Sigmoid colon (tissue), 6 donors: ENCODE measurements at regions not wholly inside any gene's neighbourhood (a gene's known extent, or its start where the extent isn't known, plus 50 kb on each side); places are given as distances from the start of the nearest gene placed in this dataset.

Source experiments
- DNase-seq: peaks from one replicate; pipeline ENCODE4 v3.0.0-alpha.2; 2019
- H3K27ac ChIP-seq, 4 donors: fragments of 200-600 bp; sonication (generic); one replicate each; pipeline ENCODE4 v1.5.1; 2016 to 2019; ENCODE audit warnings: mild to moderate bottlenecking in 1 of 4
- H3K27me3 ChIP-seq, 3 donors: fragments of 200-600 bp; sonication (generic); one replicate each; pipeline ENCODE4 v1.5.1; 2019; ENCODE audit warnings: mild to moderate bottlenecking in 1 of 3
- H3K36me3 ChIP-seq, 4 donors: fragments of 200-600 bp; sonication (generic); one replicate each; pipeline ENCODE4 v1.5.1; 2016 to 2019
- H3K4me1 ChIP-seq, 4 donors: fragments of 200-600 bp; sonication (generic); one replicate each; pipeline ENCODE4 v1.5.1; 2017 to 2019
- H3K4me3 ChIP-seq, 4 donors: fragments of 200-600 bp; sonication (generic); one replicate each; pipeline ENCODE4 v1.5.1; 2017 to 2019; ENCODE audit warnings: mild to moderate bottlenecking in 2 of 4, moderate library complexity in 1 of 4
- H3K9me3 ChIP-seq, 4 donors: fragments of 200-600 bp in 3 of 4; sonication (generic) in 3 of 4; one replicate each; pipeline versions ENCODE4 v1.5.1 to v1.6.1; 2013 to 2019
- CTCF ChIP-seq, 4 experiments: fragments of 450-650 bp in 3 of 4; fragments of 200-600 bp in 1 of 4; IDR thresholded peaks; one replicate each; pipeline ENCODE4 v1.5.1; 2016 to 2019; ENCODE audit warnings: antibody characterized with exemption in 4 of 4, mild to moderate bottlenecking in 3 of 4, moderate library complexity in 2 of 4
- EP300 ChIP-seq, 4 donors: sonication (generic); formaldehyde crosslinking; IDR thresholded peaks; one replicate each; pipeline ENCODE4 v1.6.1; 2017; ENCODE audit warnings: antibody characterized with exemption in 4 of 4
- POLR2A ChIP-seq, 2 donors: fragments of 450-650 bp; IDR thresholded peaks; one replicate each; pipeline ENCODE4 v1.6.1; 2016; ENCODE audit warnings: antibody characterized with exemption in 2 of 2, mild to moderate bottlenecking in 2 of 2, moderate library complexity in 2 of 2
- POLR2AphosphoS5 ChIP-seq, 4 donors: sonication (generic); formaldehyde crosslinking; IDR thresholded peaks; one replicate each; pipeline ENCODE4 v1.6.1; 2017; ENCODE audit warnings: antibody characterized with exemption in 4 of 4
- WGBS, 2 donors: extraction: QIAGEN DNeasy Blood & Tissue Kit; methylation state at CpG; one replicate each; pipeline ENCODE4 v1.1.7; 2013; 5-methylcytosine and 5-hydroxymethylcytosine counted together
- intact Hi-C: fragments of 100-400 bp; cut with DNase I; formaldehyde crosslinking; loops from one replicate; pipeline ENCODE4 v1.15.1; 2023
- donor health status: healthy with polysubstance abuse.
- donor health status: healthy.

DNA sequence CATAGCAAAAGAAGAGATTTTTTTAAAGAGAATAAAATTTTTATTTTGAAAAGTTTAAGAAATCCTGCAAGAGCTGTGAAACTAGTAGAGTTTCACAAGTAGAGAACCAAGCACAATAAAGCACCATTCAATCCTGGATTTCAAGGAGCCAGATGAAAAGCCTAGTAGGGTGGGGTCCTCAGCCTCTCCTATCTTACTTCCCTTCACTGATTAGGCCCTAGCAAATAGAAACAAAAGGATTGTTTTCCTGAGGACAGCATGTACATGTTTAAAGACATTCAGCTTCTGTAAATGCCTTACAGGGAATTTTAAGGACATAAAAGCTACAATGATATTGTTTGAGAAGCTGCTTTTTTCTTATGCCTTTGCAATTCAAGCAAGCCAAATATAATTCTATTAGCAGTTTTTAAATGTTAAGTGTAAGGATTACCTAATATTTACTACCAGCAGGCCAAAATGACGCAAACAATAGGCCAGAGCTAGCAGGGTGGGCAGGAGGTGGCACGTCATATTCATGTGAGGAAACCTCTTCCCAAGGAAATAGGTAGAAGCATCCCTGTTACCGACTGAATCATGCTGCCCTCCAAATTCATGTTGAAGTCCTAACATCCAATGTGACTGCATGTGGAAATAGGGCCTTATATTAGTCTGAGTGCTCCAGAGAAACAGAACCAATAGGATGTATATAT, 337.6 kb downstream of the MLLT3 start:
- no peak for DNase-seq
- Histone ChIP-seq H3K4me3 (no peak overlapping the region), H3K27ac (no peak overlapping the region), H3K4me1 (peaks cover 0 to 6% (median 4%) of the 10 kb centered on the region in 4 donors), H3K9me3 (no peaks in the 10 kb centered on the region), H3K27me3 (no peaks in the 10 kb centered on the region), H3K36me3 (no peaks in the 10 kb centered on the region)
- intact Hi-C loops = no loop called here
- WGBS, 2 donors = 61 to 83% methylated on average over 3 of the region's 3 CpGs
- no peak for TF ChIP-seq EP300 (IDR thresholded peaks at IDR 0.05)
- TF ChIP-seq CTCF (IDR thresholded peaks at IDR 0.05) = no peak
- TF ChIP-seq POLR2AphosphoS5 (IDR thresholded peaks at IDR 0.05) = no peak
- TF ChIP-seq POLR2A (IDR thresholded peaks at IDR 0.05) = no peak

- Histone ChIP-seq H3K27ac (no peak overlapping the region), H3K27me3 (no peaks in the 10 kb centered on the region), H3K9me3 (peaks cover 0 to 4% (median 0%) of the 10 kb centered on the region in 4 donors), H3K4me3 (no peak overlapping the region), H3K4me1 (no peaks in the 10 kb centered on the region), H3K36me3 (no peaks in the 10 kb centered on the region)
- DNase-seq = no peak
- TF ChIP-seq POLR2AphosphoS5 (IDR thresholded peaks at IDR 0.05) (no peak), POLR2A (IDR thresholded peaks at IDR 0.05) (no peak), EP300 (IDR thresholded peaks at IDR 0.05) (no peak)
- 91 to 96% methylated on average over 3 of the region's 3 CpGs for WGBS, 2 donors
- intact Hi-C loops = no loop called here
These were observed 342.0 kb downstream of the MLLT3 start for GRCh38 chr9:20280330-20280729.

- Histone ChIP-seq H3K9me3 (peaks cover 0 to 4% (median 0%) of the 10 kb centered on the region in 4 donors), H3K36me3 (no peaks in the 10 kb centered on the region), H3K4me1 (no peaks in the 10 kb centered on the region), H3K27ac (no peak overlapping the region), H3K27me3 (no peaks in the 10 kb centered on the region), H3K4me3 (no peak overlapping the region)
- WGBS, 2 donors = 92 to 98% methylated on average over 2 of the region's 2 CpGs
- TF ChIP-seq POLR2AphosphoS5 (IDR thresholded peaks at IDR 0.05) (no peak), POLR2A (IDR thresholded peaks at IDR 0.05) (no peak), CTCF (IDR thresholded peaks at IDR 0.05) (no peak), EP300 (IDR thresholded peaks at IDR 0.05) (no peak)
- intact Hi-C loops = no loop called here
- no peak for DNase-seq
These were observed 345.5 kb downstream of the MLLT3 start for GRCh38 chr9:20276762-20277161.

DNA sequence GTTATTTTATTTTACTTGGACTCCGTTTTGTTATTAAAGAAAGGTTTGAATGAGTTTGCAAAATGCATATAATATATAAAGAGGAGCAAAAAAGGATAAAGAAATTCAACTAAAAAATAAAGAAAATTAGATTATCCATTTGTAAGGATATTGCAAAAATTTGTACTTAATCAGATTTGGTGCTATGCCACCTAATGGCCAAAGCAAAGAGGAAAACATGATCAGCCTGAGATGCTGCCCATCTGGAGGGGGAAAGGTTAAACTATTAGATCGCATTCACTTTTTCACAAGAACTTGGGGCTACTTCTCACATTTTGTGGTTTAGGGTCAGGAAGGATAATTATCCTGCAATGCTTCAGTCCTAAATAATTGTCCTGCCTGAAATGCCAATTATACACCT, 350.6 kb downstream of the MLLT3 start:
- TF ChIP-seq POLR2AphosphoS5 (IDR thresholded peaks at IDR 0.05) (no peak), CTCF (IDR thresholded peaks at IDR 0.05) (no peak), POLR2A (IDR thresholded peaks at IDR 0.05) (no peak), EP300 (IDR thresholded peaks at IDR 0.05) (no peak)
- peaks cover 0 to 8% (median 0%) of the 10 kb centered on the region in 4 donors for H3K4me1 ChIP-seq
- WGBS, 2 donors = 78 to 89% methylated on average over 2 of the region's 2 CpGs
- H3K27ac ChIP-seq = no peak overlapping the region
- H3K4me3 ChIP-seq = no peak overlapping the region
- no peaks in the 10 kb centered on the region for H3K36me3 ChIP-seq
- no peaks in the 10 kb centered on the region for H3K27me3 ChIP-seq
- peaks cover 0 to 4% (median 0%) of the 10 kb centered on the region in 4 donors for H3K9me3 ChIP-seq
- intact Hi-C loops = no loop called here
- DNase-seq = no peak

- Histone ChIP-seq H3K36me3 (no peaks in the 10 kb centered on the region), H3K9me3 (peaks cover 0 to under 1% (median 0%) of the 10 kb centered on the region in 4 donors), H3K4me1 (peaks cover 0 to 8% (median 0%) of the 10 kb centered on the region in 4 donors), H3K27me3 (no peaks in the 10 kb centered on the region), H3K27ac (no peak overlapping the region), H3K4me3 (no peak overlapping the region)
- WGBS, 2 donors = 34 to 50% methylated on average over 1 of the region's 1 CpG
- no peak for DNase-seq
- no peak for TF ChIP-seq CTCF (IDR thresholded peaks at IDR 0.05)
- TF ChIP-seq POLR2AphosphoS5 (IDR thresholded peaks at IDR 0.05) = no peak
- intact Hi-C loops = no loop called here
These were observed 351.2 kb downstream of the MLLT3 start for GRCh38 chr9:20271096-20271495.
